ENCODE measurements at regions not wholly inside any gene's neighbourhood (a gene's known extent, or its start where the extent isn't known, plus 50 kb on each side); places are given as distances from the start of the nearest gene placed in this dataset.

DNA sequence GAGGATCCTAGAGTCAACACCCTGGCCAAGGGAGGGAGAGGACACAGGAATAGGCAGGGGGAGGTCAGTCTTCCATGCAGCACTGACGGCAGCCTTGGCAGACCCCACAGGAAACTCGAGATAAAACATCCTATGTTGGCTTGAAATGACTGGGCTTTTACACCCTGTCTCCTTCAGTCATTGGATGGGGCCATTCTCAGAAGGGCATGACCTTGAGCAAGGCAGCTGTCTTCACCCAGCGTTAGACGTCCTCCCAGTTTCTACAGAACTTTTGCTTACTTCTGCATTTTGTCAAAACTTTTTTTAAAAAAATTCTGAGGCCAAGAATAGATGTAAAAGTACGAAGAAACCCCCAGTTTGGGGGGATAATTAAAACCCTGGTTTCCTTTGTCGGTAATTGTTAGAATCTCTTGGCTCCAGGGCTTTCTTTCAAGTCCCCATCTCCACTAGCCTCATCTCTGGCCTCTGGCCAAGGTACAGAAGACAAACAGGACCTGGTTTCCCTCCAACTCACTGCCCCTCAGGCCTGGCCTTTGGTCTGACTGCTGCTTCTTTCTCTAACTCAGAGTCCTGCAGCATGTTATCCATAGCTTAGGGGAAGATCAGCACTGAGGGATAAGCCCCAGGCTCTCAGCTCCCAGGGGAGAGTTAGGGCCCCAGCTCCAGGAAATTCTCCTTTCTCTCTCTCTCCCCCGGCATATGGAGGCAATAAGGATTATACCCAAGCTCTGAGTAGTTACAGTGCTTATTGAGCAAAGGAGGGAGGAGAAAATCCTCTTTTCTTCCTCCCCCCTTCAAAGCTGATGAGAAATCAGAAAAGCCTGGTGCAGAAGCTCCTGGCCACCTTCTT, 51.6 kb upstream of the KCND3 start:
- in situ Hi-C loops (cut with HindIII; ENCODE audit: low sequenced_read_pairs), result no loop called here

DNA sequence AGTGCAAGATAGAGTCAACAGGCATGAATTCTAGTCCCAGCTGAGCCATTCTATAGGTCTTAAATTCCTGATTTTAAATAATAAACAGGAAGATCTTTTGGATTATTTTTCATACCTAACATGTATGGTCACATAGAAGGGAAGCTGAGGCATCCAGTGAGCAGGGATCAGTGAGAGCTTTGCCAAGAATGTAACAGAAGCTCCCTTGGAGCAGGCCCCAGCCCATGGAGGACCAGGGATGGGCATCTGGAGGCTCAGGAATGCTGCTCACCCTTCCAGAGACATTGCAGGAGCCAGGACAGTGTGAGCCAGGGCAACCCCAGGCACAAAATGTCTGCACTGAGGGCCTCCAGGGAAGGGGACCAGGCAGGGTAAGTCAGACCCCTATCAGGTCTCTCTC, 54.4 kb upstream of the KCND3 start:
- in situ Hi-C loops (cut with HindIII; ENCODE audit: low sequenced_read_pairs), result no loop called here

DNA sequence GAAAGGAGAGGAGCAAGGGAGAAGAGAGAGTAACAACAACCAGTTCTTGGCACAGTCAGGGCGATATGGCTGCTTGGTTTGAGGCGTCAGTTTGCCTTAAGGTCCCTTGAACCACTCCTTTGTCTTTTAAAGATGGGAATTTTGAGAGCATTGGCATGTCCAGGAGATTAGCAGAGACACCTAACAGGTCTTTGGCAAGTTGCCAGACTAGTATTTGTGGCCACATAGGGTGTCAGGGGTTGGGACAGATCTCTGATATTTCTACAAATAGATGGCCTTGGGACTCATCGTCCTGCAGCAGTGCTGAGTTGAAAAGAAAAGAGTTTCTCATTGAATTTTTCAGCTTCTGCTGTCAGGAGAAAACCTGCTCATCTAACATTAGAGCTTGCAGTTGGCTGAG, 55.3 kb upstream of the KCND3 start:
- in situ Hi-C loops (cut with HindIII; ENCODE audit: low sequenced_read_pairs), result no loop called here

DNA sequence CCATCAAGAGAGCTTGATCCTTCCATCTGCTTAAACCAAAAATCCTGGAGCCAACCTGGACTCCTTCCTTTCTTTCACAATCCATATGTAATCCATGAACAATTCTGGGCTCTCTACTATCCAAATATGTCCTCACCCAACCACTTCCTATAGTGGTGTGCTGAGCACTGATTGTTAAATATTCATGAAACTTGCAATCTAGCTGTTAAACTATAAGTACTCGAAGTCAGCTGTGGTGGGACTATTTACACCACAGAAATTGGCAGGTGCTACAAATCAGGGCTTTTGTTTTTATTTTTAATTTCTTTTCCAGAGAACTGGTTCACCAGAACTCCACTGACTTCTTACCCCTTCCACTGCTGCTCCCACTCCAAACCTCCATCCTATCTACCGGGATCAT, 57.2 kb upstream of the KCND3 start:
- in situ Hi-C loops (cut with HindIII; ENCODE audit: low sequenced_read_pairs), result no loop called here

DNA sequence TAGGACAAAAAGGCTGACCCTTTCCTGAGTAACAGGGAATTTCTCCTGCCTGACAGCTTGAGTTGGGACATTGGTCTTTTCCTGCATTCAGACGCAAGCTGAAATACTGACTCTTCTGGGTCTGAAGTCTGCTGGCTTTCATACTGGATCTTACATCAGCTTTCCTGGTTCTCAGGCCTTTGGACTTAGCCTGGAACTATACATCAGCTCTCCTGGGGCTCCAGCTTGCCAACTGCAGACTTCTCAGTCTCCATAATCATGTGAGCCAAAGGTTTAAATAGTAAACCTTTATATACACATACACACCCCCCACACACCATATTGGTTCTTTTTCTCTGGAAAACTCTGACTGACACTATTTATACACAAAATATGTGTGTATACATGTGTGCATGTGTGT, 59.0 kb upstream of the KCND3 start:
- in situ Hi-C loops (cut with HindIII; ENCODE audit: low sequenced_read_pairs), result no loop called here

DNA sequence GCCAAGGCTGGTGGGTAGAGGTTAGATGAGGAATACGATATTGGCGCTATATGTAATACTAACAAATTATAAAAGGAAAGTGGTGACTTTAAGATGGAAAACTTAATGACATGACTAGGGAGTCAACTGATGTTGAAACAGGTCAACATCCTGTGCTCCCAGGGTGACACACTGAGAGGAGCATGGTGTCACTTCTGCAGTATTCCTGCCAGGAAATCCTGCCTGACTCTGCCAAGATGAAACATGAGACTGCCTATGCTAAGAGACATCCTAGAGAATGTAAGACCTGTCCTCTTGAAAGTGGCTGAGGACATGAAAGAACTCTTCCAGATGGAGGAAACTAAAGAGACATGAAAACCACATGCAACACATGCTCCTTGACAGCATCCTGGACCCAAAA, 65.0 kb upstream of the KCND3 start:
- in situ Hi-C loops (cut with HindIII; ENCODE audit: low sequenced_read_pairs), result loop anchor here (25.0 kb wide), 1 partner anchor 308 kb away; no protein-coding TSS in a partner anchor

DNA sequence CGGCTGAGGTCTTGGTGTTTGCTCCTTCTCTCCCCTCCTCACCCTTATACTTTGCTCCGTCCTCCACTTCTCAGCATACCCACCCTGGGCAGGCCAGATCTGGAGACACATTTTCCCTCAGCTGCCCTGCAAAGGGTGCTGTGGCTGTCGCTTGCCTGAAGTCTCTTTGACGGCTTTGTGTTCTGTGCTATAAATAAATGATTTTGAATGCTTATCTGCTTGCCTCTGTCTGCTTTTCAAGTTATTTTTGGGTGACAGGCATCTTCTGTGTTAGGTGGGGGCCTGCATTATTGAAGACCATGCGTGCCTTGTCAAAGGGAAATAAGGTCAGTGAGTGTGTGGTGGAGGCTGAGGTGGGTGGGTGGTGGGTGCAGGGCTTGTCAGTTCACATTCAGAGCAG, 66.9 kb upstream of the KCND3 start:
- in situ Hi-C loops (cut with HindIII; ENCODE audit: low sequenced_read_pairs), result loop anchor here (25.0 kb wide), 1 partner anchor 306 kb away; no protein-coding TSS in a partner anchor

DNA sequence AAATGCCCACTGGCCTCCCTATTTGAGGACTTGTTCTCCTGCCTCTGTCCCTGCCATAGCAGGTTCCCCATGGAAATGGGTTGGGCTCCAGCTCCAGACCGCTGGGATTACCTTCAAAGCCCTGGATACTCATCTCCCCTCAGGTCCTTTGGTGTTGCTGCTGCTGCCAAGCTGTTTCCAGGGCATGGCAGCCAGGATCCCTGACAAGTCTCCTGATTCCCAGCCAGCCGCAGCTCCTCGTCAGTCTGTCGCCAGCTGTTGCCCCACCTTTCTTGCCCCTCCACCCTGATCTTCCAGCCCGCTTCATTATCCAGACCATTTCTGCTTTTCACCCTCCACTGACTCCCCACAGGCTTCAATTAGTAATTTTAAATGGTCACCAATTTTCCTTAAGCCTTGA, 68.3 kb upstream of the KCND3 start:
- in situ Hi-C loops (cut with HindIII; ENCODE audit: low sequenced_read_pairs), result loop anchor here (25.0 kb wide), 1 partner anchor 305 kb away; no protein-coding TSS in a partner anchor

DNA sequence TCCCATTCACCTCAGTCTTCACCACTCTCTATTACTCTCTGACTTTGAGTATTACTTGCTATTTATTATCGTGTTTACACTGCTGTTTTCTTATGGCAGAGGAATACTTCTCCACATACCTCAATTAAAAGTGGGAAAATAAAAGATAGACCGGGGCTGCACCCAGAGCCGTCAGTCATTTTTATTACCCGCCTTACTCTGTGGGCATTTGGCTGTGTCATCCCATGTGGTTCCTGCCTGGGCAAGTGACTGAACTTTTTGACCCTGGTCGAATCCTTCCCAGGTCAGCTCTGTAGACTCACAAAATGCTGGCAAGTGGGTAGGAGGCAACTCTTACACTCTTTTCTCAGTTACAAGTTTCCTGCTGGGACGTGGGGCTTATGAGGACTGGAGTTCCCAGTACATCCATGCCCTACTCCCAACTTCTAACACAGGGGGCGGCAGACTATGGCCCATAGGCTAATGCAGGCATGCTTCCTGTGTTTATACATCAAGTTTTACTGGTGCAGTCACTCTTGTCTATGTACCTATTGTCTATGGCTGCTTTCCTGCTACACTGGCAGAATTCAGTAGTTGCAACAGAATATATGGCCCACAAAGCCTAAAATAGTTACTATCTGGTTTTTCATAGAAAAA, 69.5 kb upstream of the KCND3 start:
- in situ Hi-C loops (cut with HindIII; ENCODE audit: low sequenced_read_pairs), result loop anchor here (25.0 kb wide), 1 partner anchor 303 kb away; no protein-coding TSS in a partner anchor

DNA sequence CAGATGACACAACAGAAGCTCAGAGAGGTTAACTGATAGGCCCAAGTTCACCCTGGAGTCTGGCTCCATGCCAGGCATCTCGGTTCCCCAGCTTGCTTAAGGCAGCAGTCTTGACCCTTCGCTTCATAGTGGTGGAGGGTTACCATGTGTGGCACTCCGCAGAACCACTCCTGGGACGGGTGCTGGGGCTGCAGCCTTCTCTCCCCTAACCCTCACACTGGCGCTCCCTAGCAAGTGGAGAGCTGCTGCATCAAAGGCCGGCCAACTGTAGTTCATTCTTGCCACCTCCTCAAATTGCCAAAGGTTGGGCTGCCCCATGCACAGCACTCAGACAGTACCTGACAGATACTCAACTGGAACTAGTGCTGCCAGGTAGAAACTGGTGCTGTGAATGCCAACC, 70.2 kb upstream of the KCND3 start:
- in situ Hi-C loops (cut with HindIII; ENCODE audit: low sequenced_read_pairs), result loop anchor here (25.0 kb wide), 1 partner anchor 303 kb away; no protein-coding TSS in a partner anchor

DNA sequence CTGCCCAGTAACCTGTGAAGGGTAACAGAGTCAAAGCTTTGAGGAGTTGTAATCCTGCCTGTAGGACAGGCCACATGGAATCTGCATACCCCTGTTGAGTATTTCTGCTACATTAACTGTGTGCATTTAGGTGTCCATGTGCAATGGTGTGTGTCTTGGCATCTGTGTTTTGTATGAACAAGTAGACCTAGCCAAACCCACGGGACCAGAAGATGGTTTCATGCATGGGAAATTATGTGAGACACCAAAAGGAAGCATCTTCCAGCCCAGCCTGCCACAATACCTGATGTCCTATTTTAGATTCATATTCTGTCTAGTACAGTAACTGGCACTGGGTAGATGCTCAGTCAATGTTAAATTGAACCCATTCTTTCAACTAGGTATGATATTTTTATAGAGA, 70.8 kb upstream of the KCND3 start:
- in situ Hi-C loops (cut with HindIII; ENCODE audit: low sequenced_read_pairs), result loop anchor here (25.0 kb wide), 1 partner anchor 302 kb away; no protein-coding TSS in a partner anchor

DNA sequence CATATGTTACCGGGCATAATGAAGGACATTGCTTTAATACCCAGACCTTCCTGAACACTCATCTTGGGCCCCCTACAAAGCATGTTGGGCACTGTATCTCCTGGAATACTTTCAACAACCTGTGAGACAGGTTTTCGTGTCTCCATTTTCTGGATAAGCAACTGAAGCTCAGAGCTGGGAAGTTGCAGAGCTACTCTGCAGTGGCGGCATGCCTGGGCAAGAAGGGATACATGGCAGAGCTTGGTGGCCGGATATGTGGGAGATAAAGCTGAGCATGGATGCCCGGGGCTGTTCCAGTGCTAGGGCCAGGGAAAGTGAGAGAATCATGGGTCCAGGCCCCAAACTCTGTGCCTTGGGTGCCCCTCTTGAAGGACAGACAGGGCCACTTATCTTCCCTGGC, 71.6 kb upstream of the KCND3 start:
- in situ Hi-C loops (cut with HindIII; ENCODE audit: low sequenced_read_pairs), result loop anchor here (25.0 kb wide), 1 partner anchor 301 kb away; no protein-coding TSS in a partner anchor

DNA sequence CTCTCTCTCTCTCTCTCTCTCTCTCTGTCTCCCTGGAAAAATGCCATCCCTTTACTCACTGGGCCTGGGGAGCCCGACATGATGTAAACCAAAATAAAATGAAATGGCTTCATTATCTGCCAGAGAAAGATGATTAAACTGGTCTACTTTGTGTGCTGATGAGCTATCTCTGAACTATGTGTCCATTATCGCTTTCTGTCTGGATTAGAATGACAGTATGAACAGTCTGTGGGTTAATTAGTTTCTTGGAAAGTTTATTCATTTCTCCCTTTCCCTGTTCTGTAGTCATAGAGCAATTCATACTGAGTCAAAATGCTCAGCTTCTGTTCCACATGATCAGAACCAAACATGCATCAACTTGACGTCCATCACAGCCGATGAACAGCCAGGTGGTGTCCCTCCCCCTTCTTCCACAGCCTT, 72.4 kb upstream of the KCND3 start:
- in situ Hi-C loops (cut with HindIII; ENCODE audit: low sequenced_read_pairs), result loop anchor here (25.0 kb wide), 1 partner anchor 300 kb away; no protein-coding TSS in a partner anchor

DNA sequence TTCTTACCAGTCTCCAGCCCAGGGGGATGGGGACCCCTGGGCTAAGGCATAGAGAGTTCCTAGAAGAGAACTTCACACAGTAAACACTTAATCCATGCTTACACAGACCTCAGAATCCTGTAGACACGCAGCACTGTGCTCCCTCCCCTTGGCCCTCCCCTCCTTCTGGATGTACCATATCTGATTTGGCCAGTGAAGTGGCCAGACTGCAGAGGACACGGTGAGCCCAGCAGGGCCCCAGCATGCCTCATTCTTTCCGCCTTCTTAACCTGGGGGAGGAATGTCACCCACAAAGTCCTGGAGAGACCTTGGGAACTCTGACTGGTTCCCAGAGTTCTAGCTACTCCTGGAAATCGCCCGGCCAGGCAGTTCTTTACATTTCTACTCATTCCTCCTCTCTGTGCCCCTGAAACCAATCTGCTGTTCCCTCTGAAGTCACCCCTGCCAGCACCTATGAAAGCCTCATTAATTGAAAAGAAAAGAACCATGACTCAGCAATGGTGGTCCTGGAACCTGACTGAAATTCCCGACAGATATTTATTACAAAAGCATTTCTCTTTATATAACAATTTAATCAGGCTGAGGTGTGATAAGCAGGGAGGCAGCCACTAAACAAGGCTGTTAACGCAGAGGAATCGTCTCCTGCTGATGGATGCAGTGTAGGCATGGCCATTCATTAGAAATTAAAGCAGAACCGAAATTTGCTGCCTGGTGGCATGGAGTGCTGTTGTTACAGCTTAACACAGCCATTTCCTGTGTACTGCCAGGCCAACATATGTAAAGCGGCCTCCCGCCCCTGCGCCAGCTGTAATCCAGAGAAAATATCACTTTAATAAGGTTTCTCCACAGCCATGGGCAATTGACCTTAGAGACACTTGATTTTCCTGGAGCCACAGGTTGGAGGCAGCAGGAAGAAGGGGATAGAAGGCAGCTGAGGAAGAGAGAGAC, 74.6 kb upstream of the KCND3 start:
- in situ Hi-C loops (cut with HindIII; ENCODE audit: low sequenced_read_pairs), result loop anchor here (25.0 kb wide), 1 partner anchor 298 kb away; no protein-coding TSS in a partner anchor

DNA sequence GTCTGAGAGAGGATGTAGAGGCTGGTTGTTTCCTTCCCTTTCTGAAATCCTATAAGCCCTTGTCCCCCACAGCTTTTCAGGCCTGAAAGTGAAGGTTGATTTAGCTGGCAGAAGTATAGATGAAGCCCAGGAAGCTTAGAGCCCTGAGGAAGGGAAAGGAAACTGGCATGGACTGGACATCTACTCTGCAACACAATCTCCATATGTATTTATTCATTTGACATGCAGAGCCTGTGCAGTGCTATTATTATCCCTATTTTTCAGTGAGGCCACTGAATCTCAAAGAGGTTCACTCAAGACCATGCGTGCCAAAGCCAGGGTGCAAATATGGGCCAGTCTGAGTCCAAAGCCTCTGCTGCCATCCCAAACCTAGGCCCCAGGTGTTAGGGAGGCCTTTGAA, 78.5 kb upstream of the KCND3 start:
- in situ Hi-C loops (cut with HindIII; ENCODE audit: low sequenced_read_pairs), result loop anchor here (25.0 kb wide), 1 partner anchor 294 kb away; no protein-coding TSS in a partner anchor

DNA sequence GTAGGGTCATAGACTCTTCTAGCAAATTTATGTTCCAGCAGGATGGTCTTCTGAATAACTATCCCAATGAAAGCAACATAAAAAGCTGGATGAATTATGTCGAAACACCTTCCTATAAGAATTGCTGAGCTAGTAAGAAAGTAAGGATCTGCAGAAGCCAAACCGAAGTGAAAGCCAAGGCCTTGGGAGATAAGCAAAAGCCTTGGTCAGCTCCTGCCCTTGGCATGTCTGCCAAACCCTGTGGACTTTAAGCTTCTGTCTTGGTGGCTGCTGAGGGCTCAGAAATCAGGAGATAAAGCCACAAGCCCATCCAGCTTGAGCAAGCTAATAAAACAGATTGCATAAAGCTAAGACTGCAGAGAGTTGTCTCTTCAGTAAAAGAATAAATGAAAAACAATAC, 81.2 kb upstream of the KCND3 start:
- in situ Hi-C loops (cut with HindIII; ENCODE audit: low sequenced_read_pairs), result loop anchor here (25.0 kb wide), 1 partner anchor 292 kb away; no protein-coding TSS in a partner anchor

DNA sequence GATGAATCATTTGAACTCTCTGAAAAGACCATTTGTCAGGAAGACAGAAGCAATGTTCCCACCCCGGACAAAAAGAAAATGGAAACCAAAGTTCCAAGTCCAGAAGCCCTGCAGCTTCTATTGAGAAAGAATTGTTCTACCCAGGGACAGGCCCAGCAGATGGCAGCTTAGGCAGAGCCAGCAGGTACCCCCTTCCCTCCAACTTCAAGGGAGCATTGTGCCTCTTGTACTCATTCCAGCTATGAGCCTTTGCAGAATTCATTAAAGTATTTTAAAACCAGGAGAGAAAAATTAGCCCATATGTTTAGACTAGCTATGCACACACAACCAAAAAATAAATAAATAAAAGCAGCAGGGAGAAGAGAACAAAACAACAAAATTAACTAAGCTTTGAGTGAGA, 85.2 kb upstream of the KCND3 start:
- in situ Hi-C loops (cut with HindIII; ENCODE audit: low sequenced_read_pairs), result loop anchor here (25.0 kb wide), 1 partner anchor 288 kb away; no protein-coding TSS in a partner anchor

DNA sequence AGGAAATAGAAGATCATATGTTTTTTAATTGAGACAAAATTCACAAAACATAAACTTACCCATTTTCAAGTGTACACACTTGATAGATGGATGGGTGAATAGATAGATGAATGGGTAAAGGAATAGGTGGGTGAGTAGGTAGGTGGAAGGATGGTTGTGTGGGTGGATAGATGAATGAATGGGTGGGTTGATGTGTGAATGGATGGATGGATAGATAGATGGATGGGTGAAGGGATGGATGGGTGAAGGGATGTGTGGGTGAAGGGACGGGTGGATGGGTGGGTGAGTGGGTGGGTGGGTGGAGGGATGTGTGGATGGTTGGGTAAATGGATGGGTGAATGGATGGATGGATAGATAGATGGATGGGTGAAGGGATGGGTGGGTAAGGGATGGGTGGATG, 86.1 kb upstream of the KCND3 start:
- in situ Hi-C loops (cut with HindIII; ENCODE audit: low sequenced_read_pairs), result no loop called here

DNA sequence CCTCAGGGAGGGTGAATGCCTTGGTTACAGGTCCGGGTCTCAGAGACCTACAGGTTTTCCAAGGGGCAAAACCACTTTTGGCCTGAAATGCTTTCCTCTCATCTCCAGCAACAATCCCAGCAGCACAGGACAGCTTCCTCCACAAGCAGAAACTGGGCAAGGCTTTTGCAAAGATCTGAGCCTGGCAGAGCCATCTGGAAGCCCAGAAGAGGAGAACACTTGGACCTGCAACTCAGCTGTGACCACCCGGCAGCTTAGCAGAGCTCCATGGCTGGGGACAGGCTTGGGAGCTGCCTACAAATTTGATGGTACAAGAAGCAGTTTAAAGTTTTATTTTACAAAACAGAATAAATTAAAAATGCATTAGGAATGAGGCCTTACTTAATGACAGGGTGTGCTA, 90.0 kb upstream of the KCND3 start:
- in situ Hi-C loops (cut with HindIII; ENCODE audit: low sequenced_read_pairs), result no loop called here

DNA sequence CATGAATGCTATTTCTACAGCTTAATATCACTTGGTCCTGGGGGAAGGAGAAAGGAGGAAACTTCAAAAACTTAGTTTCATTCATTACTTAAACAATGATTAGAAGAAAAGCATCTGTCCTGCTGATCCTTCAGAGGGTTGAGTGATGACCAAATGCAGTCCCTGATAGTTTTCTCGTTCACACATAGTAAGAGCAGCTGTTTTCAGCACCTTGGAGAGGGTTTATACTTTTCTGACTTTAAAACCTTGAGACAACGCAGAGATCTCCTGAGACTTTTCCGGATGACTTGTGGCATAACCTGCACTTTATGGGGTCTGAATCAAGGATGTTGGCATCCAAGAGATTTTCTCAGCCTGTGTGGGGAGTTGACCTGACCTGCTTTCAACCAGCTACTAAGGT, 94.0 kb upstream of the KCND3 start:
- in situ Hi-C loops (cut with HindIII; ENCODE audit: low sequenced_read_pairs), result no loop called here

All from DLD1 (cell line).